Right atrium auricular region (tissue), 2 donors: ENCODE measurements at regions not wholly inside any gene's neighbourhood (a gene's known extent, or its start where the extent isn't known, plus 50 kb on each side); places are given as distances from the start of the nearest gene placed in this dataset.
"Not testable (repeated sequence)": the region's sequence is repeated elsewhere in the genome, so short reads cannot be mapped to it uniquely, and the experiment has no call there.

Source experiments
- DNase-seq: peaks from one replicate; pipeline ENCODE4 v3.0.0-alpha.2; 2019; ENCODE audit warnings: low spot score
- H3K27ac ChIP-seq, 2 donors: fragments of 200-600 bp; sonication (generic); 1 replicate in 1 of 2; 2 replicates in 1 of 2; pipeline ENCODE4 v1.5.1; 2016 to 2019
- H3K27me3 ChIP-seq, 2 donors: fragments of 200-600 bp; sonication (generic); one replicate each; pipeline versions ENCODE4 v1.5.1 to v1.6.0; 2017 to 2019
- H3K36me3 ChIP-seq: fragments of 200-600 bp; sonication (generic); one replicate; pipeline ENCODE4 v1.5.1; 2016
- H3K4me1 ChIP-seq, 2 donors: fragments of 200-600 bp; sonication (generic); one replicate each; pipeline versions ENCODE4 v1.5.1 to v1.6.0; 2017 to 2019
- H3K4me3 ChIP-seq, 2 donors: fragments of 200-600 bp; sonication (generic); 1 replicate in 1 of 2; 2 replicates in 1 of 2; pipeline ENCODE4 v1.5.1; 2017 to 2019; ENCODE audit warnings: mild to moderate bottlenecking in 1 of 2, moderate library complexity in 1 of 2
- H3K9me3 ChIP-seq, 2 donors: fragments of 200-600 bp; sonication (generic); one replicate each; pipeline ENCODE4 v1.5.1; 2019
- TF ChIP-seq, protein P1 (sequence below), 2 donors: fragments of 200-600 bp; sonication (generic); IDR thresholded peaks; one replicate each; pipeline ENCODE4 v1.5.1; 2019; ENCODE audit warnings: antibody characterized with exemption in 2 of 2

DNA sequence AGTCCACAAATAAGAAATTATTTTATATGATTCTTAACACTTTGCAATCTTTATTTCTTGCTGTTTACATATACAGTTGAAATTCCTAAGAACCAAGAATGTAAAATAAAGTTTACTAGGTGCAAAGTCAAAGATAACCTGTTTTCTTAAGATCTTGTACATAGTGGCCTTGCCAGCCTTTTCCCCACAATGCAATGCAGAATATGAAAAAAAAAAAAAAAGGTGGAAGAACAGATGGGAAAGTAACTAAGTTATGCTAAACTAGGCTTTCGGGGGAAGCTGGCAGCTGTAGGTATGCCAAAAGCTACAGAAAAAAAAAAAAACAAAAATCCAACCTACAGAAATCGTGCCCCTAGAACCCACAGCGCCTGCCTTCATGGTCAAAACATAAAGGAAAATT, 1588.4 kb downstream of the STIM2 start:
- no peak for DNase-seq
- no peaks in the 10 kb centered on the region for H3K36me3 ChIP-seq
- H3K9me3 ChIP-seq: no peaks in the 10 kb centered on the region
- TF ChIP-seq, protein P1, sequence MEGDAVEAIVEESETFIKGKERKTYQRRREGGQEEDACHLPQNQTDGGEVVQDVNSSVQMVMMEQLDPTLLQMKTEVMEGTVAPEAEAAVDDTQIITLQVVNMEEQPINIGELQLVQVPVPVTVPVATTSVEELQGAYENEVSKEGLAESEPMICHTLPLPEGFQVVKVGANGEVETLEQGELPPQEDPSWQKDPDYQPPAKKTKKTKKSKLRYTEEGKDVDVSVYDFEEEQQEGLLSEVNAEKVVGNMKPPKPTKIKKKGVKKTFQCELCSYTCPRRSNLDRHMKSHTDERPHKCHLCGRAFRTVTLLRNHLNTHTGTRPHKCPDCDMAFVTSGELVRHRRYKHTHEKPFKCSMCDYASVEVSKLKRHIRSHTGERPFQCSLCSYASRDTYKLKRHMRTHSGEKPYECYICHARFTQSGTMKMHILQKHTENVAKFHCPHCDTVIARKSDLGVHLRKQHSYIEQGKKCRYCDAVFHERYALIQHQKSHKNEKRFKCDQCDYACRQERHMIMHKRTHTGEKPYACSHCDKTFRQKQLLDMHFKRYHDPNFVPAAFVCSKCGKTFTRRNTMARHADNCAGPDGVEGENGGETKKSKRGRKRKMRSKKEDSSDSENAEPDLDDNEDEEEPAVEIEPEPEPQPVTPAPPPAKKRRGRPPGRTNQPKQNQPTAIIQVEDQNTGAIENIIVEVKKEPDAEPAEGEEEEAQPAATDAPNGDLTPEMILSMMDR (IDR thresholded peaks at IDR 0.05): no peak
- H3K27ac ChIP-seq: no peak overlapping the region
- no peak overlapping the region for H3K4me3 ChIP-seq
- H3K4me1 ChIP-seq: no peaks in the 10 kb centered on the region
- no peaks in the 10 kb centered on the region for H3K27me3 ChIP-seq

DNA sequence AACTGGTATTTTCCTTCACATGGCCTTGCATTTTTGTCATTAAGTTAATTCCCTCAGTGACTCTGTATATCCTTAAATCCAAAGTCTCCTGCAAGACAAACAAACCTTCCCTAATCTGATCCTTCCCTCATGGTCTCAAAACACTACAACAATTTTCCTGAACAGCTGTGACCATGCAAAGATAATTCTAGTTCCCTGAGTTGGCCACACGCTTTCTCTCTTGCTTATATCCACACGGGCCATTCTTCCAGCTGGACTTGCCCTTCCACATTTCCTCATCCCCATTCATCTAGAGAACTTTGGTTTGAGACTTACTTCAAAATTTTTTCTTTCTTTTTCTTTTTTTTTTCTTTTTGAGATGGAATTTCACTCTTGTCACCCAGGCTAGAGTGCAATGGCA, 1590.7 kb downstream of the STIM2 start:
- H3K9me3 ChIP-seq: no peaks in the 10 kb centered on the region
- no peak overlapping the region for H3K4me3 ChIP-seq
- TF ChIP-seq, protein P1 (IDR thresholded peaks at IDR 0.05): no peak
- H3K27me3 ChIP-seq: no peaks in the 10 kb centered on the region
- H3K27ac ChIP-seq: no peak overlapping the region
- H3K36me3 ChIP-seq: no peaks in the 10 kb centered on the region
- DNase-seq: no peak
- H3K4me1 ChIP-seq: no peaks in the 10 kb centered on the region

DNA sequence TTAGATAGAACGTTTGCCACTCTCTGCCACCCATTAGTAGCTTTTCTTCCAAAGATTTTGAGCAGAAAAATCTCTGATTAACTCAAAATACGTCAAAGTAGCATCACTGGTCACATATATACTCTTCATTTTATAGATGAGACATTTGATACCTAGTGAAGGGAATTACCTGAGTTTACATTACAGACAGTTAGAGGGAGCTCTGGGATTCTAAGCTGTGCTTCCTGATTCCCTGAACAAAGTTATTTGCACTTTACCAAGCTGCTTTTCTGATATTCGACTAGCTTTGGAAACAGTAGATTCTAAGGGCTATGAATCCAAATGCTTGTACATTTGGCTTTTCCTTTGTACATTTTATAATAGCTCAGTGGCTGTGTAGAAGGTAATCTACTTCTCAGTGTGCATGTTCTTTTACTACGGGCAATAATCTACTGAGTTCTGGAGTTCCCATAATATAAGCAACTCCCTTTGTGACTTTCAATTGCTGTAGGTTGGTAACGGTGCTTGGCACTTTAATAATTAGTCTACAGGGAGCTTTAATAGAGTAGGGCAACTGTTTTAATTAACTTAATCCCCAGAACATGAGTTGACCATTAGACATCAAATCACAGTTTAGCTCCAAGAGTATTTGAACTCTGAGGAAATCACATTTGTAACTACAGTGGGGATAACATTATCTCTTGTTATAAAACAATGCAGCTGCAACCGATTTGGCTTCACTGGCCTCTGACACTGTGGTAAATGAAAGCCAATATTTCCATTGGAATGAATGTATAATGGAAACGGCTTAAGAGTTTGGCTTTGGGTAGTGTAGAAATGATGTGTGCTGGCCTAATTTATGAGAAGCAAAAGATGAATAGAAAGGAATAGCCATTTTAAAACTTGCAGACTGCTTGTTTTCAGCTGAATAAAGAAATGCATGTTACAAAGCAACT, 1602.4 kb downstream of the STIM2 start:
- H3K36me3 ChIP-seq: no peaks in the 10 kb centered on the region
- H3K4me1 ChIP-seq: no peaks in the 10 kb centered on the region
- TF ChIP-seq, protein P1 (IDR thresholded peaks at IDR 0.05): no peak
- no peak overlapping the region for H3K27ac ChIP-seq
- H3K27me3 ChIP-seq: no peaks in the 10 kb centered on the region
- no peak overlapping the region for H3K4me3 ChIP-seq
- peaks cover 0 to 1% of the 10 kb centered on the region in 2 donors for H3K9me3 ChIP-seq
- DNase-seq: no peak

DNA sequence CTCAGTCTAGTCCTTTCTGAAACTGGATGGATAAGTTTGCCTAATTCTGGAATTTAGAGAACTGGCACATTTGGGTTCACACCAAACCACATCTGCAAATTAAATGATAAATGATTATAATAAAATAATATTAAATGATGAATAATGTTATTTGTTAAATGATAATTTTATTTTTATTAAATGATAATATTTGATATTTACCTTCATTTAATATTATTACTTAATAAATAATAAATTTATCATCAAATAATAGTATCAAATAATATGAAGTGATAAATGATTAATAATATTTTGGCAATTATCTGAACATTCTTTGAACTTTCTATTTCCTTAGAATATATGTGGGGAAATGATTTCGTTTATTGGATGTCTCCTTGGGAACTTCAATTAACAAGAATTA, 1604.2 kb downstream of the STIM2 start:
- no peak for DNase-seq
- Histone ChIP-seq H3K9me3 (no peaks in the 10 kb centered on the region), H3K4me3 (no peak overlapping the region), H3K27ac (no peak overlapping the region), H3K4me1 (no peaks in the 10 kb centered on the region), H3K27me3 (no peaks in the 10 kb centered on the region), H3K36me3 (no peaks in the 10 kb centered on the region)
- TF ChIP-seq, protein P1 (IDR thresholded peaks at IDR 0.05): no peak

DNA sequence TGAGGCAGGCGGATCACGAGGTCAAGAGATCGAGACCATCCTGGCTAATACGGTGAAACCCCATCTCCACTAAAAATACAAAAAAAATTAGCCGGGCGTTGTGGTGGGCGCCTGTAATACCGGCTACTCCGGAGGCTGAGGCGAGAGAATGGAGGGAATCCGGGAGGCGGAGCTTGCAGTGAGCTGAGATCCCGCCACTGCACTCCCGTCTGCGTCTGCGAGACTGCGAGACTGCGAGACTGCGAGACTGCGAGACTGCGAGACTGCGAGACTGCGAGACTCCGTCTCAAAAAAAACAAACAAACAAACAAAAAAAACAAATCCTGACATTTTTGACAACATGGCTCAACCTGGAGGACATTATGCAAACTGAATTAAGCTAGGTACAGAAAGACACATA, 1606.2 kb downstream of the STIM2 start:
- not testable (repeated sequence) for H3K9me3 ChIP-seq, H3K4me3 ChIP-seq, H3K27me3 ChIP-seq, H3K4me1 ChIP-seq, H3K36me3 ChIP-seq, H3K27ac ChIP-seq, DNase-seq

DNA sequence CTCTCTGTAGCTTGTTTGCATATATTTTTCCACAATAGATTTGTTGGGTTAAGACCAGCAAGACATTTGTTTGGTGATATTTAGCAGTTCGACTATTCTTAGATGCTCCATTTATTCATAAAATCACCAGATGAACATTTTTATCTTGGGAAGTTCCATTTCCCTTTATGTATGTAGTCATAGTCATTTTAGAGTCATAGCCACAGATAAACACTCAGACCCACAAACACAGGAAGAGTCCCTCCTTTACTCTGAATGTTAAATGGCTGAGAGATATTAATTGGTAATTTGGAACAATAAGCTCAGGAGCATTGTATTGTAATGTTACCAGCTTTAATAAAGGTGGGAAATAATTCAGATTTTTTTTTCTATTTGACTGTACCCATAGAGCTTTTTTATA, 1608.7 kb downstream of the STIM2 start:
- Histone ChIP-seq H3K4me3 (no peak overlapping the region), H3K9me3 (no peaks in the 10 kb centered on the region), H3K4me1 (no peaks in the 10 kb centered on the region), H3K27me3 (no peaks in the 10 kb centered on the region), H3K36me3 (no peaks in the 10 kb centered on the region), H3K27ac (no peak overlapping the region)
- no peak for DNase-seq
- TF ChIP-seq, protein P1 (IDR thresholded peaks at IDR 0.05): no peak
